Fibroblast of villous mesenchyme (primary cell): ENCODE measurements at regions not wholly inside any gene's neighbourhood (a gene's known extent, or its start where the extent isn't known, plus 50 kb on each side); places are given as distances from the start of the nearest gene placed in this dataset.
A peak's percentile ranks its signal among the peaks of the same experiment; 100 is the strongest.

Experiments used
- DNase-seq: peaks from one replicate; pipeline ENCODE4 v3.0.0-alpha.2; 2010; ENCODE audit warnings: low read depth
- H3K4me3 ChIP-seq: 2 replicates; pipeline ENCODE4 v1.5.1; 2011; ENCODE audit warnings: low read depth, mild to moderate bottlenecking, low read length
- CTCF ChIP-seq: IDR thresholded peaks from 2 replicates; pipeline ENCODE4 v1.5.1; 2012; ENCODE audit warnings: low read depth, mild to moderate bottlenecking, low read length; ENCODE audit not compliant: insufficient read depth

GRCh38 chr3:102174832-102175374 lies 259.9 kb upstream of the ZPLD1 start:
- no peak overlapping the region for H3K4me3 ChIP-seq
- DNase-seq, result peak; percentile 30
- TF ChIP-seq CTCF, result no peak

GRCh38 chr3:102176333-102177050 lies 258.3 kb upstream of the ZPLD1 start:
- DNase-seq, result no peak
- H3K4me3 ChIP-seq, result no peak overlapping the region
- no peak for TF ChIP-seq CTCF

GRCh38 chr3:102177075-102177755 lies 257.6 kb upstream of the ZPLD1 start:
- TF ChIP-seq CTCF, result no peak
- DNase-seq, result no peak
- no peak overlapping the region for H3K4me3 ChIP-seq

GRCh38 chr3:102178817-102179216 lies 256.0 kb upstream of the ZPLD1 start:
- DNase-seq, result no peak
- TF ChIP-seq CTCF, result no peak
- H3K4me3 ChIP-seq, result no peak overlapping the region

- no peak for TF ChIP-seq CTCF
- H3K4me3 ChIP-seq, result no peak overlapping the region
- peak; percentile 30 for DNase-seq
Measured at GRCh38 chr3:102179326-102180177, 255.3 kb upstream of the ZPLD1 start.

- DNase-seq, result peak; percentile 95
- no peak for TF ChIP-seq CTCF
Measured at GRCh38 chr3:102180280-102180931, 254.4 kb upstream of the ZPLD1 start.

More at GRCh38 chr3:102180280-102180931, 254.4 kb upstream of the ZPLD1 start:
- H3K4me3 ChIP-seq, result no peak overlapping the region
